ENCODE measurements at regions not wholly inside any gene's neighbourhood (a gene's known extent, or its start where the extent isn't known, plus 50 kb on each side); places are given as distances from the start of the nearest gene placed in this dataset.

DNA sequence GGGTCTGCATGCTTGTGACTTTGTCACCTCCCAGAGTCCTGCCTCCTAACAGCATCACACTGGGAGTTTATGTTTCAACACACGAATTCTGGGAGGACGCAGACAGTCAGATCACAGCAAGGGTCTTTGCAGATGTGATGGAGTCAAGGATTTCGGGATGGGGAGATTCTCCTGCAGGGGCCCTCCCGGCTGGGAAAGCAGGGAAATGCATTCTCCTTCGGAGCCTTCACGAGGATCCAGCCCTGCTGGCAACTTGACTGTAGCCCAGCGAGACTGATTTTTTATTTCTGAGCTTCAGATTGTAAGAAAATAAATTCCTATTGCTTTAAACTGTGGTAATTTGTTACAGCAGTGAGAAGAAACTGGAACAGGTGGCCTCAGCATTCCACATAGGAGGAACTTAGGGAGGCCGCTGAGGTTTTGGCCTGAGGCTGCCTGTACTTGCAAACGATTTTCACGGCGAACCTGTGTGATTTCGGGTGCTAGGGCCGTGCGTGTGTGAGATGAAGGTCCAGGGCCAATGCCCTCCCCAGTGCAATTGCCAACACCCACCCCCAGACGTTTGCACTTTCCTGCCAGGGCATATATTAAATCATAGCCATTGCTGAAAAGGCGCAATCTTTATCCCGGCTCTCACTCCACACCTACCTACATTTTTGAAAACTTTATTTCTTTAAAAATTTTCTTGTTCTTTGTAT is 79.8 kb downstream of the ASB1 start:
- TF ChIP-seq, protein P1, sequence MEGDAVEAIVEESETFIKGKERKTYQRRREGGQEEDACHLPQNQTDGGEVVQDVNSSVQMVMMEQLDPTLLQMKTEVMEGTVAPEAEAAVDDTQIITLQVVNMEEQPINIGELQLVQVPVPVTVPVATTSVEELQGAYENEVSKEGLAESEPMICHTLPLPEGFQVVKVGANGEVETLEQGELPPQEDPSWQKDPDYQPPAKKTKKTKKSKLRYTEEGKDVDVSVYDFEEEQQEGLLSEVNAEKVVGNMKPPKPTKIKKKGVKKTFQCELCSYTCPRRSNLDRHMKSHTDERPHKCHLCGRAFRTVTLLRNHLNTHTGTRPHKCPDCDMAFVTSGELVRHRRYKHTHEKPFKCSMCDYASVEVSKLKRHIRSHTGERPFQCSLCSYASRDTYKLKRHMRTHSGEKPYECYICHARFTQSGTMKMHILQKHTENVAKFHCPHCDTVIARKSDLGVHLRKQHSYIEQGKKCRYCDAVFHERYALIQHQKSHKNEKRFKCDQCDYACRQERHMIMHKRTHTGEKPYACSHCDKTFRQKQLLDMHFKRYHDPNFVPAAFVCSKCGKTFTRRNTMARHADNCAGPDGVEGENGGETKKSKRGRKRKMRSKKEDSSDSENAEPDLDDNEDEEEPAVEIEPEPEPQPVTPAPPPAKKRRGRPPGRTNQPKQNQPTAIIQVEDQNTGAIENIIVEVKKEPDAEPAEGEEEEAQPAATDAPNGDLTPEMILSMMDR (IDR thresholded peaks at IDR 0.05): no peak
- no peak overlapping the region for H3K4me3 ChIP-seq
- DNase-seq (ENCODE audit: low spot score): no peak
- no peaks in the 10 kb centered on the region for H3K9me3 ChIP-seq
- H3K27ac ChIP-seq: no peak overlapping the region
- no peaks in the 10 kb centered on the region for H3K27me3 ChIP-seq
- no peaks in the 10 kb centered on the region for H3K36me3 ChIP-seq
- no peaks in the 10 kb centered on the region for H3K4me1 ChIP-seq

DNA sequence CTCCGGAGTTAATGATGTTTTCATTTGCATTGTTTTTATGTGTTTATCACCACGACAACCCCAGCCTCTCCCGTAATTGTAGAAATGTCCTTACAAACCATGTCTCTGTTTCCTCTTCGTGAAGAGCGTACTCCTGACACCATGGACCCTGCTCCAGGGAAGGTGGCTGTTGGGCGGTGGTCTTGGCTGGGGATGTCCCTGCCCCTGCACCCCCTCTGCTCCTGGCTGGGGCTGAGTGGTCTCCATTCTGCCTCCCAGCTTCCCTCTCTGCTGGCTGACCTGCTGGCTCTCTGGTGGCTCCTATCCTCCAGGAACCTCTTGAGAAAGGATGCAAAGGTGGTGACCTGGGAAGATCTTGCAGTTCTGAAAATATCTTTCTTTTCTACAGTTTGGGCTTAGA is 81.1 kb downstream of the ASB1 start:
- TF ChIP-seq, protein P1 (IDR thresholded peaks at IDR 0.05): no peak
- Histone ChIP-seq H3K27me3 (no peaks in the 10 kb centered on the region), H3K9me3 (no peaks in the 10 kb centered on the region), H3K27ac (no peak overlapping the region), H3K4me1 (no peaks in the 10 kb centered on the region), H3K4me3 (no peak overlapping the region), H3K36me3 (no peaks in the 10 kb centered on the region)
- no peak for DNase-seq (ENCODE audit: low spot score)

DNA sequence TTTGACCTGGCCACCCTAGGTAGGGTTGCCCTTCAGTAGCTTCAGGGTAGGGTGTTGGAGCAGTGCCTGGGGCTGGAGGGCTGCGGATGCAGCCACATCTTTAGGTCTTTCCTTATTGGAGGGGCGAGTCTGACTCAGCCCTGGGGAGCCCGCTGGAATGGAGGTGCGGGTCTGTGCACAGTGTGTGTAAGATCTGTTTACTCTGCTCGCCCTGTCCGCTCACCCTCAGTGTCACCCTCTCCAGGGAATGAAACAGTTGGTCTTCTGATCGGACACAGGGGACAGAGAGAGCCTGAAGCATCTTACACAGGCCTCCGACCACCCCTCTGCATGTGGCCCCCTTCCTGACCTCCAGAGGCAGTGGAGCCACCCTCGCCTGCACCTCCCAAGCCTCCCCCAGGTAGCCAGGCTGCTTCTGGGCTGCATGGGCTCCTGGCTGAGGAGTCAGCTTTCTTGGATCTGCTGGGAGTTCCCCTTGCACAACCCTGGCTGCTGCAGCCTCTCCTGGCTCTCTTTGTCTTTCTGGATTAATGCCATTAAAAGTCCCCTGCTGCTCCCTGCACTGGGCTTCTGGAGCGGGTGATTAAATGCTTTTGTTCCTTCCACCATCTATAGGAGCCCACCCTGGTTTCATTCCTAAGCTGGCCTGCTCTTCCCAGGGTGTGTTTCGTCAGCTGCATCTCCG is 82.6 kb downstream of the ASB1 start:
- Histone ChIP-seq H3K36me3 (no peaks in the 10 kb centered on the region), H3K27ac (no peak overlapping the region), H3K4me3 (no peak overlapping the region), H3K27me3 (no peaks in the 10 kb centered on the region), H3K4me1 (no peaks in the 10 kb centered on the region), H3K9me3 (no peaks in the 10 kb centered on the region)
- DNase-seq (ENCODE audit: low spot score): no peak
- TF ChIP-seq, protein P1 (IDR thresholded peaks at IDR 0.05): no peak

DNA sequence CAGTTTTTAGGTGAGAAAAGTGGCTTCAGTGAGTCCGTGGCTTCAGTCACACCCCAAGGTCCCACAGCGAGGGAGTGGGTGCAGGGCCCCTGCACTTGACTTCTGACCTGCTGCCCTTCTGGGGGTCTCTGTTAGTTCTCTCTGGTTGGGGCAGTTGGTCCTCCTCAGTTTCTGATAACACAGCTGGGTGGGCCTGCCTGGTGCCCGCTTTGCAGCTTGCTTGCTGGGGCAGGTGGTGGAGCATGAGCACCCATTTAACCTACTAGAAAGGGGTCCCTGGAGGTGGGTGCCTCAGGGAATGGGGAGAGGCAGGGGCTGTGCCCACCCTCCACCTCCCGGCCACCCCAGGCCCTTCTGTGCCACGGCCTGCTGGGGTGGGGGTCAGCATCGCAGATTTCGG is 83.2 kb downstream of the ASB1 start:
- Histone ChIP-seq H3K27ac (no peak overlapping the region), H3K4me3 (no peak overlapping the region), H3K36me3 (no peaks in the 10 kb centered on the region), H3K4me1 (no peaks in the 10 kb centered on the region), H3K27me3 (no peaks in the 10 kb centered on the region), H3K9me3 (no peaks in the 10 kb centered on the region)
- TF ChIP-seq, protein P1 (IDR thresholded peaks at IDR 0.05): no peak
- DNase-seq (ENCODE audit: low spot score): no peak

DNA sequence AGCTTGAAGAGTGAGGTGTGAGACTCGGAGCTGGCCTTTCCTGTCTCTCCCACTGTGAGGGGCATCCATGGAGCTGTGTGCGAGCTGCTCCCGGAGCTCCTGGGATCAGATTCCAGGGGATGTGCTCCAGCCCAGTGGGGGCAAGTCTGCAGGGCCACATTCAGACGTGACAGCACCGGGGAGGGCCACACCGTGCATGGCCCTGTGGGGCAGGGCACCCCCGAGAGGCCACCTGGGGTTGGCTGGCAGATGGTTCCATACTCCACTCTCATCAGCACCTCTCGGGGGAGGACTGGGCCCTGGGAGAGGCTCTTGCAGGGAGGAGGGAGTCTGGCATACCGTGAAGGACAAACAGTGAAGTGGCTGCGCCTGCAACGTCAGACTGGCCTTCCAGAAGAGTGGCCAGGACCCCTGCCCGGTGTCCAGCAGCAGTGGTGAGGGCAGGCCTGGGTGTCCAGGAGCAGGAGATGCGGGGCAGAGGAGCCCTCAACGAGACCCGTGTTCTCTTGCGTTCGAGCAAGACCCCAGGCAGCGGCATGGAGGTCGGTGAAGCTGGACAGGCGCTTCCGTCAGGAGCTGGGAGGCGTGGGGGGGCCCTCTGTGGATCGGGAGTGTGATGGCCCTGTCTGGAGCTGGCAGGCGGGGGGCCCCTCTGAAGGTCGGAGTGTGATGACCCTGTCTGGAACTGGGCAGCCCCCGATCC is 84.3 kb downstream of the ASB1 start:
- H3K4me3 ChIP-seq: no peak overlapping the region
- no peak for DNase-seq (ENCODE audit: low spot score)
- TF ChIP-seq, protein P1 (IDR thresholded peaks at IDR 0.05): no peak

More for the DNA sequence above, 84.3 kb downstream of the ASB1 start:
- Histone ChIP-seq H3K27ac (no peak overlapping the region), H3K4me1 (no peaks in the 10 kb centered on the region), H3K36me3 (no peaks in the 10 kb centered on the region), H3K27me3 (no peaks in the 10 kb centered on the region), H3K9me3 (no peaks in the 10 kb centered on the region)
